ENCODE measurements at regions not wholly inside any gene's neighbourhood (a gene's known extent, or its start where the extent isn't known, plus 50 kb on each side); places are given as distances from the start of the nearest gene placed in this dataset.

- no peak for TF ChIP-seq EZH2 (IDR thresholded peaks at IDR 0.05; ENCODE audit: borderline replicate concordance, low read depth, low read length, severe bottlenecking)
- TF ChIP-seq CTCF (IDR thresholded peaks at IDR 0.05; ENCODE audit: borderline replicate concordance, extremely low read depth, low read length, poor library complexity, severe bottlenecking), result no peak
These were observed 207.2 kb upstream of the ADARB2 start for GRCh38 chr10:1944487-1944886.

Measured in DND-41 (cell line).